Trophoblast cell (in vitro differentiated cells and primary cell): ENCODE measurements at regions not wholly inside any gene's neighbourhood (a gene's known extent, or its start where the extent isn't known, plus 50 kb on each side); places are given as distances from the start of the nearest gene placed in this dataset.

ENCODE experiments used
- DNase-seq, 2 donors: peaks; one replicate each; pipeline ENCODE4 v3.0.0-alpha.2; 2016
- H2AFZ ChIP-seq: 2 replicates; pipeline ENCODE4 v1.6.1; 2013; ENCODE audit warnings: low read length, moderate library complexity, mild to moderate bottlenecking; ENCODE audit not compliant: insufficient read depth, poor library complexity
- H2AK5ac ChIP-seq: 2 replicates; pipeline ENCODE4 v1.6.1; 2013; ENCODE audit warnings: mild to moderate bottlenecking, low read length
- H2BK120ac ChIP-seq: 2 replicates; pipeline ENCODE4 v1.6.1; 2013; ENCODE audit warnings: low read length, mild to moderate bottlenecking, moderate library complexity; ENCODE audit not compliant: insufficient read depth, poor library complexity
- H2BK12ac ChIP-seq: 2 replicates; pipeline ENCODE4 v1.6.1; 2013; ENCODE audit warnings: mild to moderate bottlenecking, low read length, moderate library complexity
- H2BK5ac ChIP-seq: 2 replicates; pipeline ENCODE4 v1.6.1; 2013; ENCODE audit warnings: low read length, low read depth, moderate library complexity, mild to moderate bottlenecking; ENCODE audit not compliant: poor library complexity
- H3K14ac ChIP-seq: 2 replicates; pipeline ENCODE4 v1.6.1; 2013; ENCODE audit warnings: mild to moderate bottlenecking, low read length
- H3K18ac ChIP-seq: 2 replicates; pipeline ENCODE4 v1.6.1; 2013; ENCODE audit warnings: mild to moderate bottlenecking, low read length
- H3K23ac ChIP-seq: 2 replicates; pipeline ENCODE4 v1.6.1; 2013; ENCODE audit warnings: low read length
- H3K27ac ChIP-seq: 2 replicates; pipeline ENCODE4 v1.5.1; 2013; ENCODE audit warnings: low read depth, mild to moderate bottlenecking, inconsistent platforms, low read length, moderate library complexity
- H3K27me3 ChIP-seq: 2 replicates; pipeline ENCODE4 v1.6.1; 2013; ENCODE audit warnings: inconsistent platforms, mild to moderate bottlenecking, low read length, moderate library complexity; ENCODE audit not compliant: insufficient read depth
- H3K36me3 ChIP-seq, 2 experiments: 1 replicate in 1 of 2; 2 replicates in 1 of 2; pipeline ENCODE4 v1.6.1; 2013; ENCODE audit warnings: low read length in 2 of 2, mild to moderate bottlenecking in 2 of 2, moderate library complexity in 1 of 2; ENCODE audit not compliant: insufficient read depth in 2 of 2, control insufficient read depth in 1 of 2
- H3K4ac ChIP-seq: 2 replicates; pipeline ENCODE4 v1.6.1; 2013; ENCODE audit warnings: low read depth, mild to moderate bottlenecking, low read length, moderate library complexity
- H3K4me1 ChIP-seq, 2 experiments: 1 replicate in 1 of 2; 2 replicates in 1 of 2; pipeline ENCODE4 v1.6.1; 2013; ENCODE audit warnings: low read length in 2 of 2, mild to moderate bottlenecking in 2 of 2, moderate library complexity in 1 of 2; ENCODE audit not compliant: insufficient read depth in 2 of 2, control insufficient read depth in 1 of 2
- H3K4me2 ChIP-seq: 2 replicates; pipeline ENCODE4 v1.6.1; 2013; ENCODE audit warnings: inconsistent platforms, mild to moderate bottlenecking, low read length, moderate library complexity
- H3K4me3 ChIP-seq: 2 replicates; pipeline ENCODE4 v1.5.1; 2013; ENCODE audit warnings: mild to moderate bottlenecking, low read depth, low read length, inconsistent platforms
- H3K79me1 ChIP-seq: one replicate; pipeline ENCODE4 v1.6.1; 2013; ENCODE audit warnings: low read length
- H3K79me2 ChIP-seq: 2 replicates; pipeline ENCODE4 v1.6.1; 2013; ENCODE audit warnings: low read length, mild to moderate bottlenecking; ENCODE audit not compliant: control insufficient read depth, insufficient read depth, poor library complexity
- H3K9ac ChIP-seq: 2 replicates; pipeline ENCODE4 v1.6.1; 2013; ENCODE audit warnings: mild to moderate bottlenecking, low read length
- H3K9me3 ChIP-seq: 2 replicates; pipeline ENCODE4 v1.6.1; 2013; ENCODE audit warnings: low read depth, mild to moderate bottlenecking, control low read depth, inconsistent platforms, low read length; ENCODE audit not compliant: insufficient read depth
- H4K12ac ChIP-seq: 2 replicates; pipeline ENCODE4 v1.6.1; 2013; ENCODE audit warnings: low read depth, mild to moderate bottlenecking, low read length, moderate library complexity
- H4K8ac ChIP-seq: 2 replicates; pipeline ENCODE4 v1.6.1; 2013; ENCODE audit warnings: low read depth, mild to moderate bottlenecking, low read length, moderate library complexity
- H4K91ac ChIP-seq: one replicate; pipeline ENCODE4 v1.6.1; 2013; ENCODE audit warnings: low read depth, mild to moderate bottlenecking, low read length, moderate library complexity
- WGBS: extraction: QIAGEN DNeasy Blood & Tissue Kit; methylation state at CpG from one replicate; pipeline ENCODE4 v1.1.7; 2013; ENCODE audit warnings: missing lambda C conversion rate; ENCODE audit not compliant: insufficient read length, insufficient coverage; ENCODE audit errors: extremely low coverage; 5-methylcytosine and 5-hydroxymethylcytosine counted together

GRCh38 chr7:12741951-12742575 is 54.6 kb downstream of the ARL4A start:
- no CpG with 5 or more reads among the region's 1 CpG for WGBS
- H3K4ac ChIP-seq = no peak overlapping the region
- no peaks in the 10 kb centered on the region for H3K36me3 ChIP-seq

GRCh38 chr7:12746211-12746610 is 58.8 kb downstream of the ARL4A start:
- no peak overlapping the region for H4K12ac ChIP-seq
- no peak overlapping the region for H2AFZ ChIP-seq
- H3K4me2 ChIP-seq = no peak overlapping the region
- no peak overlapping the region for H3K23ac ChIP-seq
- H3K14ac ChIP-seq = no peak overlapping the region
- H3K79me2 ChIP-seq = no peaks in the 10 kb centered on the region
- WGBS = no CpG with 5 or more reads among the region's 1 CpG
- DNase-seq = no peak
- H2BK12ac ChIP-seq = no peak overlapping the region
- no peak overlapping the region for H4K8ac ChIP-seq
- H3K4me1 ChIP-seq = no peaks in the 10 kb centered on the region
- no peak overlapping the region for H2BK120ac ChIP-seq
- H2BK5ac ChIP-seq = no peak overlapping the region
- H3K4me3 ChIP-seq = no peak overlapping the region
- H3K9ac ChIP-seq = no peak overlapping the region
- no peak overlapping the region for H3K27ac ChIP-seq
- H3K4ac ChIP-seq = no peak overlapping the region
- H3K9me3 ChIP-seq = no peaks in the 10 kb centered on the region
- no peak overlapping the region for H3K18ac ChIP-seq
- H3K27me3 ChIP-seq = no peaks in the 10 kb centered on the region
- H2AK5ac ChIP-seq = no peak overlapping the region
- no peaks in the 10 kb centered on the region for H3K36me3 ChIP-seq
- H3K79me1 ChIP-seq = no peaks in the 10 kb centered on the region
- no peak overlapping the region for H4K91ac ChIP-seq

More at GRCh38 chr7:12741951-12742575, 54.6 kb downstream of the ARL4A start:
- no peak overlapping the region for H3K27ac ChIP-seq
- H3K79me1 ChIP-seq = peaks cover 2% of the 10 kb centered on the region
- H3K4me3 ChIP-seq = no peak overlapping the region
- no peak overlapping the region for H4K12ac ChIP-seq
- no peaks in the 10 kb centered on the region for H3K9me3 ChIP-seq
- peaks cover 0 to 3% of the 10 kb centered on the region in 2 experiments for H3K4me1 ChIP-seq
- no peak overlapping the region for H2AFZ ChIP-seq
- H2BK5ac ChIP-seq = no peak overlapping the region
- H3K27me3 ChIP-seq = no peaks in the 10 kb centered on the region
- H3K18ac ChIP-seq = no peak overlapping the region
- no peak for DNase-seq
- H3K14ac ChIP-seq = no peak overlapping the region
- H2BK12ac ChIP-seq = no peak overlapping the region
- H4K91ac ChIP-seq = no peak overlapping the region
- H3K23ac ChIP-seq = no peak overlapping the region
- no peak overlapping the region for H3K4me2 ChIP-seq
- H3K79me2 ChIP-seq = no peaks in the 10 kb centered on the region
- H2AK5ac ChIP-seq = no peak overlapping the region
- no peak overlapping the region for H4K8ac ChIP-seq
- H2BK120ac ChIP-seq = no peak overlapping the region
- H3K9ac ChIP-seq = no peak overlapping the region

- Histone ChIP-seq H2BK12ac (no peak overlapping the region), H3K4ac (no peak overlapping the region), H3K9me3 (no peaks in the 10 kb centered on the region), H3K4me2 (no peak overlapping the region), H2AFZ (no peak overlapping the region), H4K91ac (no peak overlapping the region), H2AK5ac (no peak overlapping the region), H4K8ac (no peak overlapping the region), H3K14ac (no peak overlapping the region), H3K27me3 (no peaks in the 10 kb centered on the region), H2BK120ac (no peak overlapping the region), H3K79me1 (no peaks in the 10 kb centered on the region), H3K18ac (no peak overlapping the region), H2BK5ac (no peak overlapping the region), H3K27ac (no peak overlapping the region), H3K4me1 (no peaks in the 10 kb centered on the region), H3K36me3 (no peaks in the 10 kb centered on the region), H3K23ac (no peak overlapping the region), H4K12ac (no peak overlapping the region), H3K4me3 (no peak overlapping the region), H3K79me2 (no peaks in the 10 kb centered on the region), H3K9ac (no peak overlapping the region)
- WGBS = no CpG with 5 or more reads among the region's 10 CpGs
- DNase-seq = peak in 1 of 2 donors; percentile 28
Measured at GRCh38 chr7:12747687-12748306, 60.4 kb downstream of the ARL4A start.

- Histone ChIP-seq H3K79me2 (no peaks in the 10 kb centered on the region), H2BK120ac (no peak overlapping the region), H4K91ac (no peak overlapping the region), H3K27me3 (no peaks in the 10 kb centered on the region), H4K12ac (no peak overlapping the region), H3K36me3 (no peaks in the 10 kb centered on the region), H3K9ac (no peak overlapping the region), H3K18ac (no peak overlapping the region), H2BK12ac (no peak overlapping the region), H2AK5ac (no peak overlapping the region), H3K79me1 (no peaks in the 10 kb centered on the region), H2BK5ac (no peak overlapping the region), H4K8ac (no peak overlapping the region), H3K9me3 (no peaks in the 10 kb centered on the region), H3K4me1 (no peaks in the 10 kb centered on the region), H3K4me2 (no peak overlapping the region), H3K4ac (no peak overlapping the region), H3K23ac (no peak overlapping the region), H2AFZ (no peak overlapping the region), H3K4me3 (no peak overlapping the region), H3K27ac (no peak overlapping the region), H3K14ac (no peak overlapping the region)
- no peak for DNase-seq
- WGBS = no CpG with 5 or more reads among the region's 3 CpGs
Measured at GRCh38 chr7:12749069-12749468, 61.6 kb downstream of the ARL4A start.
